ENCODE measurements at regions not wholly inside any gene's neighbourhood (a gene's known extent, or its start where the extent isn't known, plus 50 kb on each side); places are given as distances from the start of the nearest gene placed in this dataset.

DNA sequence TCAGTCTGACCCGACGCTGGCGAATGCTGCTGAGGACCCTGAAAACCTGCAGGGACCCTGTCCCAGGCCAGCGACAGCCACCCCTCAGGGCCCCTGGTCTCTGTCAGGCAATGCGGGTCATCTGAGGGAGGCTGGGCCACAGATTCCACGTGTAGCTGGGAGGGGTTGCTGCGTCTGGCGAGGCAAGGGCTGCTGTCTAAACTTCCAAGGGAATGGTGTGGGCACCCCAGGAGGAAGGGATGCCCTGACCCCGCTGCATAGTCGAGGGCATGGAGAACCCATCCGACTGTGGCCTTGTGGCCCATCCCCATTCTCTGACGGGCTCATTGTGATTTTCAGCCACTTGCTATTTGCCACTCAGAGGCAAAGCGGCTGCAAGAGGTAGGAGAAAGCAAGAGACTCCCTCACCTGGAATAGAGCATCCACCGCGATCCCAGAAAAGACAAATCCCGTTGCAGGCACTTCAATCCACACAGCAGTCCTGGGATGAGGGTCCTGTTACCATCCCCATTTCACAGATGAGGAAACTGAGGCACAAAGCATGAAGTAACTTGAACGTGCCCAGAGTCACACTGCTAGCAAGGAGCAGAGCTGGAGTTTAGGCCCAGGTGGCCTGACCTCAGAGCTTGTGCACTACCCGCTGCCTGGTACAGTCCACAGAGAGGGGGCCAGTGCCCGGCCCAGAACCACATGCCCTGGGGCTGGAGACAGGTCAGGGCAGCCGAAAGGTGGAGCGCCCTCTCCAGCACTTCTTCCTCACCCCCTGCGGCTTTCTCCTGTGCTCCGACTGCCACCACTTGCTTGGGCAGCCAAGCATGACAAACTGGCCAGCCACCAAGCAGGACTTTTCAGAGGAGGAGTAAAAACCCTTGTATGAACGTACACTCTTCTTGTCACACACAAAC is 163.8 kb upstream of the KLF14 start:
- no peak for DNase-seq

DNA sequence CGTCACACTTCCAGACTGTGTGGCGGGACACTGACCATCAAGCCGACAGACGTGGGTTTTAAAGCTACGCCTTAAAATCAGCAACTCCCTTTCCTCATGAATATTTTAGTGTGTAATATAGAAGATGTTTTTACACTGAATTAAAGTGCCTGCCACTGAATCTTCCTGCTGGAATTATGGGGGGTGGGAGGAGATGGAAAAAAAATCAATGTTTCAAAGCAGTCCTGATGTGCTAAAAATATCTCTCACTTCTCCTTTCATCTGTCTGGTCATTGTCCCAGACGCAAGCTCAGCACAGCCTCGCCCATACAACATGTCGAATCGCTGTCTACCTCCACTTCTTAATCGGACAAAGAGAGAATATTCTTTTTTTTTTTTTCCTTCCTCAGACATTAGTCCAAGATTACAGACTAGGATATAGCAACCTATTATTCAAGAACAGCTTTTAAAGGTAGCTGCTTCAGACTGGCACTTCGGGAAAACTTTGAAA is 165.1 kb upstream of the KLF14 start:
- no peak for DNase-seq

DNA sequence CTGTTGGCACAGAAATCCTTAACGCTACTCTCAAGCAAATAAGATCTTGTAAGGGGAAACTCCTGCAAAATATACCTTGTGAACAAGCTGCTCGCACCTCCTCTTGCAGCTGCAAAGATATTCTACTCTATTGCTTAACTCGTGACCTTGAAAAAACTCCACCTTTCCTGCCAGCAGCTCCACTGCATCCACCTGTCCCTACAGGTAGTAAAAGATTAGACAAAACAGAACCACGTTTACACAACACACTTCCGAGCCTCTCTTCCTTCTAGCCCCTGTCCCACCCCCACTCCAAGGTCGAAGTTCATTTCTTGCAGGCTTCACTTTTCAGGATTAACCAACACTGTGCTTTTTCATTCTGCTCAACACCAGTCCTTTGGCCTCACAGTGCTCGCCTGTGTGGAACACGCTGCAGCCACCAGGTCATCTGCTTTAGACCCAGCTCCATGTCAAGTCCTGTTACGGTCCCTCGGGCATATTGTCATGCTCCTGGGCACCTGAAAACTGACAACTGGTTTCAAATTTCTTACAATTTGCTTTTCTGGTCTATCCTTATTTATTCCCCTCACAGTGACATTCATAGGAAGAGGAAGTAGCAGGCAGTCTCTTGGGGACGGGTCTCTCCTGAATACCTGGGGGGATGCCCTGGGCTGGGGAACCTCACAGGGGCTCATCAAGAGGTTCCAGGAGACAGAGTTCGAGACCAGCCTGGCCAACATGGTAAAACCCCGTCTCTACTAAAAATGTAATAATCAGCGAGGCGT is 165.8 kb upstream of the KLF14 start:
- DNase-seq = no peak

DNA sequence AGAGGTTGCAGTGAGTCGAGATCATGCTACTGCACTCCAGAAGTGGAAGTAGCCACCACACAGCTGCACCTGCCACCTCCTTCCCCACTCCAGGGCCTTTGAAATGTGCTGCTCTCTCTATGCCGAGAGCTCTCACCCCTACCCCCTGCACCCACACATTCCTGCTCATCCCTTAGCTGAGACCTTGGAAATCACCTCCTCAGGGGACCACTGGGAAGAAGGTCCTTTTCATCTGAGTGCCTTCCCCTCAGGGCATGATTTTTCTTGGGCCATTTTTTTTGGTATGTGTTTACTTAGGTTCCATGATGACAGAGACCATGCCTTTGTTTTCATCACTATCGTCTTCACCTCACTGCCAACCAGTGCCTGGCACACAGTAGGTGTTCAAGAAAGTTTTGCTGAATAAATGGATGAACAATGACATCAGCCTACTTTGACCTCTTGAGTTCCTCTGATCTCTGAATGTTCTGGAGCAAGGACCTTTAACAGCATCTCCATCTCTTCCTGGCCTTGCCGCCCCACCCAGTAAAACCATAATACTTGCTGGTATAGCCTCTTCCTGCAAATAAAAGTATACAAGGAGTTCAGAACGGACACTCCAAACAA is 166.6 kb upstream of the KLF14 start:
- no peak for DNase-seq

DNA sequence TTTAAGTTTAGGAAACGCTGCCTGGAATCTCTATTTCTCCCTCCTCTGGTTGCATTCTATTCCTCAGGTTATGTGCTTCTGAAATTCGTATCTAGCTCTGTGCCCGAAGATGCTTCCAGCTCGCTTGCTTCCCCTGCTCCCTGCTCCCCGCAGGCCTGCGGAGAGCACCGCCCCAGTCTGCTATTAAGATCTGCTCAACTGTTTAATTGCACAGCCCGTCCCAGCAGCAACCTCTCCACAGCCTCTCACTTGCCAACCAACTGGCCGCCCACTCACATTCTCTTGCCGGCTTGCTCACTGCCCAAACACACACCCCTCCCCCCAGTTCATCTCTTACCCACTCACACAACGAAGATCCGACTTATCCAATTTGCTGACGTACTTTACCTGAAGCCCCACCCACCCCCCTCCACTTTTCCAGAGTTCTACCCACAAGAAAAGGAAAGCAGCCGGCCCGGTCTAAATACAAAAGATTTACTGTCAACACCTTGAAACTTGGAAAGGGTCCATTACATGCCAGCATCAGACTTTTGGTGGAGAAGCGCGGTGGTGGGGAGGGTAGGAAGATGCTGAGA is 167.3 kb upstream of the KLF14 start:
- DNase-seq = peak; percentile 92

DNA sequence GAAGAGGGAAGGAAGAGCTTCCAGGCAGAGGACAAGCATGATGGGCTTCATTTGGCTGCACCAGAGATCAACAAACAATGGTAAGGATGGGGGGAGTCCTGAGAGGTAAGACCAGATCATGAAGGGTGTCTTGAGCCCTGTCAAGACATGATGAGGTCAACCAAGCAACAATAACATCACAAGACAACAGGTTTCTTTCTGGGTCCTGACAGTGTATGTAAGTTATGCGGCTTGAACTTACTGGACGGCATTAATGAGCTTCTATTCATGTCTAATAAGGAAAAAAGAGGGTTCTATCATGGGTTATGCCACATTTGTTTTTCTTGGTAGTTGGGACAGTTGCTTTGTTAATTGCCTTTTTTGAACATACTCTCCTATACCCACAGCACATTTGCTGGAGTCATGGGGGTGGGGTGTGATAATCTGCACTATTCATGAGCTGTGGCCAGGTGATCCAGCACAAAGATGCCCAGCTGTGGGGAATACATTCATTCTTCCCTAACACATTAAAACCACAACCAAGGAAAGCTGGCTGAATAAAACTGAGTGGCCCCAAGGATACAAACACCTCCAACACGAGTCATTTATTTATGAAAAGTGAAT is 168.8 kb upstream of the KLF14 start:
- DNase-seq = no peak

DNA sequence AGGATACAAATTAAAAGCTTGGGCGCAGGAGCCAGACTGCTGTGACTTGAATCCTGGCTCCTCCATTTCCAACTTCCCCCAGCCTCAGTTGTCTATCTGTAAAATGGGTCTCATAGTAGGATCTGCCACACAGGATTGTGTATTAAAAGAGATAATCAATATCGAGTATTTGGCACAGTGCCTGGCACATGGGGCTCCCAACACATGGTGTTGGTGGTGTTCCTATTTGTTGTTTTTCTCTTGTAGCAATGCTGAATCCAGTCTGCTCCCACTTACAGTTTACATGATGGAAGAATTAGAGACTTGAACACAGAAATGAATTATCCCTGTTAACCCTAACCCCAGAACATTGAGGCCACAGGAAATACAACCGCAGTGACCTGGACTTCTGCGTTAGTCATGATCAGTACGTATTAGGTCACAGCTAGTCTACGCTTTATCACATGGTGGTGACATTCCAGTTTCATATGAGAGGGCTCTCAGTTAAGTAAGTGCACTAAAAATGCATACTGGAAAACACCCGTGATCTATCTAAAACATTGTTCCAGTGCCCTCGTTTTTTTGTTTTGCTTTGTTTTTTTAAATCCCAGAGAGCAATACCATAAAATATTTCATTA is 169.5 kb upstream of the KLF14 start:
- DNase-seq = peak; percentile 89

DNA sequence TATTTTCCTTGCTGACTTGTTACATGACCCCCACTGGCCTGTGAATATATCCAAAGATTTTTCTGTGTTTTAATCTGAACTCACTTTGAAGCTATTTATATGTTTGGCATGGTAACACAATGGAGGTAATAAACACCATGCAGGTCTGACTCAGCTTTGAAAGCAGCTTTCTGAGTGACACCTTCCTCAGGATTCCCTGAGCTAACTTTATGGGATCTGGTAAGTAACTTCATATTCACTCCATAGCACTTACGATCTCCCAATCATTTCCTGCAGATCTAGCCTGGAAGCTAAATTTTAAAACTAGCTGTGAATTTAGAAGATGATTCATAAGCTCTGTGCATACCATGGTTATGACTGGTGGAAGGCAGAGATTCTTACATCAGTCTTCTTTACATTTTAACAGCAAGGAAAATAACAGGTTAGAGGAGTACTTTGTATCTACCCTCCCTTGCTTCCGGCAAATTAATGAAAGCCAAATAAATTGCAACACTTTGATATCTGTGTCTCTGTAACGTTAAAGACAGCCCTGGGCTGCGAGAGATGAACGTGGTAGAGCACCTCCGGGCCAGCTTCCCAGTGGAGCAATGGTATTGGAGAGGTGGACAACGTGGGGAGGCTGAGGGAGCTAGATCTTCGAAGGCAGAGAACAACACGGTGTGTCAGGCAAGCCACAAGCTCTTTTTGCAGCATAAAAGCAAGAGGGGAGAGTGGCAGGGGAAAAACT is 170.2 kb upstream of the KLF14 start:
- peak; percentile 97 for DNase-seq

DNA sequence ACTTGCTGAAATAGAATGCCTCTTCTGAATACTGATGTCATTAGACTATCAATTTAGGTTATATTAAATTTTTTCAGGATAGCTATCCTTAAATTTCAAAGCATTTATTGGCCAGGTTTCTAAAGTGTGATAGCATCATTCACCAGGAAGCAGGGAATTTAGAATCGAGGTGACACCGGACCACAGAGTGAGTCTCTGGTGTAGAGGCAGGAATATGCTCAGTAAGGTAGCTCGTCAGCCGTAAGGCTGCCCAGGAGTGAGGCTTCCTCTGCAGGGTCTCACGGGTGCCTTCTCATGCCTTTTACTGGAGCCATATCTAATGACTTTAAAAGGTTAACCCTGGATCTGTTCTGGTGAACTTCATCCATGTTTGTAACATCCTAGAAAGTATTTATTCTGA is 170.8 kb upstream of the KLF14 start:
- DNase-seq = no peak

DNA sequence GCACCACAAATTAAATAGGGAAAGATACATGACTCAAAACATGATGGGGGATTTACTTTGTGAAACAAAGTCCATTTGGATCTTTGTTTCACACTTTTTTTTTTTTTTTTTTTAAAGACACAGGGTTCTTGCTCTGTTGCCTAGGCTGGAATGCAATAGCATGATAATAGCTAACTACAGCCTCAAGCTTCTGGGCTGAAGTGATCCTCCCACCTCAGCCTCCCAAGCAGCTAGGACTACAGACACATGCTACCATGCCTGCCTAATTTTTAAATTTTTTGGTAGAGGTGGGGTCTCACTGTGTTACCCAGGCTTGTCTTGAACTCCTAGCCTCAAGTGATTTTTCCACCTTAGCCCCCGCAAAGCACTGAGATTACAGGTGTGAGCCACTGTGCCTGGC is 172.6 kb upstream of the KLF14 start:
- no peak for DNase-seq

DNA sequence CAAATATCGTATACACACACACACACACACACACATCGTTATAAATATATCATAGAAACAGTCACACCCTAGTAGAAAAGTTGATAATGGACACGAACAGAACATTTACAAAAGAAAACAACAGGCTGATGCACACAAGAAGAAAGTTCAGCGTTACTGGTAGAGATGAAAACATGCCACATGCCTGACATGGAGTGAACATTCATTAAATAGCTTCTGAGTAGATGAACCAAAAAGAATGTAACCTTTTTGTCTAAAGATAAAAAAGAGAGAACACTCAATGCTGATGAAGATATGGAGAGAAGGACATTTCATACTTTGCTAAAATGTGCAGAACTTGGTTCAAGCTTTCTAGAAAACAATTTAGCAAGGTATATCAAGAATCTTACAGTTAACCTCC is 173.4 kb upstream of the KLF14 start:
- no peak for DNase-seq

DNA sequence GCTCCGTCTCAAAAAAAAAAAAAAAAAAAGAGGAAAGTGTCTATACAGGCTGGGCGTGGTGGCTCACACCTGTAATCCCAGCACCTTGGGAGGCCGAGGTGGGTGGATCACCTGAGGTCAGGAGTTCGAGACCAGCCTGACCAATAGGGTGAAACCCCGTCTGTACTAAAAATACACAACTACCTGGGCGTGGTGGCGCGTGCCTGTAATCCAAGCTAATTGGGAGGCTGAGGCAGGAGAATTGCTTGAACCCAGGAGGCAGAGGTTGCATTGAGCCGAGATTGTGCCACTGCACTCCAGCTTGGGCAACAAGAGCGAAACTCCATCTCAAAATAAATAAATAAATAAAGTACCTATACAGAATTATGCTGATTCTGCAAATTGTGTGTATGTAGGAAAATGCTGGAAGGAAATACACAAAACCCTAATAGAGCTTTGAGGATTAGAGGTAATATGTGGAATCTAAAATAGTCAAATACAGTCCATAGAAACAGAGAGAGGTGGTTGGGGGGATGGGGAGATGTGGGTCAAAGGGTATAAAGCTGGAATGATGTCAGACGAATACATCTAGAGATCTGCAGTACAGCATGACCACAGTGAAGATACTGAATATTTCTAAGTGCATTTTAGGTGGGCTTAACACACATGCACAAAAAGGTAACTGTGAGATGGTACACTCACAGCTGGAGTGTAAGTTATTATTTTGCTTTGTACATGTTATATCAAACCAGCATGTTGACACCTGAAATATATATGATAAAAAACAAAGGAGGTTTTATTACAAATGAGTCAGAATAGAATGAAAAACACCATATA is 174.5 kb upstream of the KLF14 start:
- no peak for DNase-seq

DNA sequence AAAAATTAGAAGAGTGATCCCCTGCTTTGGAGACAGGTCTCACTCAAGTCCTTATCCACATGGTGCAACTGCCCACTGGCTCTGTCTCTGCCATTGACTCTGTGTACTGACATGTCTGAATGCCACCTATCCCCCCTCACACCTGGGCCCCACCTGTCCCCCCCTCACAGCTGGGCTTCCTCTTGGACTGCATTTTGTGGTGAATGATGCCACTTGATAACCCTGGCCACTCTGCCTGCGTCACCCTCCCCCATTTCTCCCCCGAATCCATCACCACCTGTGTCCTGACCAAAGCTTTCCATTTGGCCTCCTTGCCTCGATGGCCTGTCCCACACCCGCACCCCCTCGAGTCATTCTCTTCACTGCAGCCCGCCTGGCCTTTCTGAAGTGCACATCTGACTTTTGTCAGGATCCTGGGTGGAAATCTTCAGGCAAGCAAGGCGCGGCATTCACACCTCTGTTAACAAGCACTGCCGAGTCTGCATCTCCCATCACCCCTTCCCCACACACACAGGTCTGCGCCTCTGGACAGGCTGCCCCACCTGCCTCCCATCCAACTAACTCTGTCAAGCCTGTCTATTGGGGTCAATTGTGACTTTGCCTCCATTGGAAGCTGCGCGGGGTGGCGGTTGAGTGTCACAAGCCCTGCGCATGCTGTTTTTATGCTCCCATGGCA is 175.3 kb upstream of the KLF14 start:
- no peak for DNase-seq

DNA sequence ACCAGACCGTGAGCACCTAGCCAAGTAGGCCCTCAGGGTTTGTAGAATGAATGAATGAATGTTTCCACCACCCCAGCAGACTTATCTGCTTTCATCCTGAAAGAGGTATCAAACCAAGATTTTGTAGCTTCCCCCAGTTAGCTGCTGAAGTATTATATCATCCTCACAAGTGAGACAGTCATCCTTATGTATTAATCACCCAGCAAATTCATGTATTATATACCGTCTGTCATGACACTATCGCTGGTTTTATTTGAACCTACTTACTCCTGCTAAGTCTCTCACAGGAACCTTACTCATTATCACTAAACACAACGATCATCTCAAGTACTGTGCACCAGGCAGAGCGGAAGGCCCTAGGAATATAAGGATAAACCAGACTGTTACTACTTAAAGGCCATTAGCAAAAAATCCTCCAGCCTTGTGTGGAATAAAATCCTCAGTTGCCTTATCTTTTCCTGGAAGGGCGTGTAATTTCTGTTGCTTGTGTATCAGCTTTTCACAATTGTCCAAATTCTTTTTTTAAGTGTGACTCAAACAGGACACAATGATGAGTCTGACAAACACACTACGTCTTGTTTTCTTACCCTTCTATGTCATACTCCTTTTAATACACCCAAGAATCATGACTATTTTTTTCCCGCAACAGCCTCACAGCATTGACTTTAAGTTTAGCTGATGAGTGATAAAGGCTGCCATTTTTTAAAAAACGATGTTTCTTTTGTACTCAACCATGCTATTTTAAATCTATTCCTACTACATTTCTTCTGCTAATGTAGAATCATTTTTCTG is 176.1 kb upstream of the KLF14 start:
- peak; percentile 61 for DNase-seq

DNA sequence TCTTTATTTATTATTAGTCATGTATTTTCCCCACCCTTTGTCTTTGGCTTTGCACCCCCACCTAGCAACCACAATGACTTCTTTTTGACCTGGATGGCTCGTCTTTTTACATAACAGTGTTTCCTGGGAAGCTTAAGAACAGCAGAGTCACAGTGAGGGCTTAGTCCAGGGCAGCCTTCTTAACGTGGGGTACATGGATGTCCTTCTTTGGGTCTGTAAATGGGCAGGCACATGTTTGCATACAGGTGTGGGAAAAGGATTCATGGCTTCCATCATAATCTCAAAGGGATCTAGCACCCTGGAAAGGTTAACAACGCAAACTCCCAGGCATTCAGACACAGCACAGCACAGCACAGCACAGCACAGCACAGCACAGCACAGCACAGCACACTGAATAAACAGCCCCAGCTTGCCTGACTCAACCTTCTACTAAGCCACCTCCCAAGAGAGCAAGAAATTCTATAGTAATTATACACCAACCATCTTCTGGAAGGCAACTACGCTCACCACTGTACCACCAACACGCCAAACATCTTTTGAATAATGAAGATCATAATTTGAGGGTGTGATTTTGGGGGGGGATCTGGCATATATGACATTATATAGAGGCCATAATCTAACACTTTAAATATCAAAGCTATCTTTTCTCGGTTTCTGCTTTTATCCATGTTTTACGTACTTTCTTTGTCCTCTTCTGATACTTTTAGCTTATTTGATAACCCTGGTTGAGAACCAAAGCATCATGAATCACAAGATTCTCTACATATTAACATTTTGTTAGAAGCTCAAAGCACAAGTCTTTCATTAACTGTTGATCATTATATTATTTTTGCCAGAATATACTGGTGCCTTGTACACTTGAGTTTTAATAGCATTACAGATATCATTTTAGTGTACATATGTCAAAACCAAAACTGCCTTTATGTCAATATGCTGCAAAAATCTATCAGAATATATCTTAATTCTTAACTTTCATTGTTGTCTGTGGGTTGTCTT is 177.2 kb upstream of the KLF14 start:
- peak; percentile 77 for DNase-seq

DNA sequence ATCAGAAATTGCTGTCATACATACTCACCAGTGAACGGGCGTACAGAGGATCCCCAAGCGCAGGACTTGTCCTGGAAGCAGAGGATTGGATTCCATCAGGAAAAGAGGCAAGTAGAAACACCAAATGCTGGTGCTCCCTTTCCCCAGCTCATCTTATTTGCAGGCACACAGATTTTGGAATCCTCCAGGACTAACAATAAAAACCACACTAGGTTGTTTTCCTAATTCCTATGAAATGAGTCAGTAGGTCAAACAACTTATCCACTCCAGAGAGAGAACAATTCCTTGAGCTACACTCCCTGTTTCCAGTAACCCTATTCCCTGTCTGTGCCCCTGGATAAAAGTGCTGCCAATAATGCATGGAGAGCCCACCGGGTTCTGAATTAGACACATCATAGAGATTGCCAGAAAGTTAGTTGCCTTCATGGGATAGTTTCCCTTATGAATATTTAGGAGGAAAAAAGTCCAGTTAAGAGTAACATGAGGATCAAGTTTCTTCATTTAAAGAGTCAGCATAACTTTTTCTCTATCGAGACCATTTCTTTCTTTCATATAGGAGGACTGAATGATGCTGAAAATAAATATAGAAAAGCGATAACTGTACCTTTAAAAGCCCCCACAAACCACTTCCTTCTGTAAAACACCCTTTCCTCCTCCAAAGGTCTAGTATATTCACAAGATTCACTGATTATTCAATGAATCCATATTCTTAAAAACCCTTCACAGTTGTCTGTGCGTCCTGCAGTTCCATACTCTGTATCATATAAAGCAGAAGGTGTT is 178.3 kb upstream of the KLF14 start:
- peak; percentile 93 for DNase-seq

Measured in fibroblast of skin of right biceps (primary cell).